MCF 10A (cell line): ENCODE measurements at regions not wholly inside any gene's neighbourhood (a gene's known extent, or its start where the extent isn't known, plus 50 kb on each side); places are given as distances from the start of the nearest gene placed in this dataset.

Source experiments
- BruUV-seq: library from RNA; stranded (reverse); fragments of 400-500 nt; replicated peaks from 2 replicates; lab custom pipeline; 2021; lab: Mats Ljungman, UMichigan
- CTCF ChIA-PET: fragments of 300-600 bp; sonication (Branson Sonifier 250); formaldehyde crosslinking; extraction: SDS; loops from one replicate; lab custom pipeline; 2021; ENCODE audit warnings: antibody characterized with exemption, inconsistent platforms; lab: Yijun Ruan, JAX
- POLR2A ChIA-PET: fragments of 300-600, 350-650 bp; sonication (Branson Sonifier 250); formaldehyde crosslinking; extraction: SDS; loops from one replicate; lab custom pipeline; 2020; ENCODE audit warnings: antibody characterized with exemption, inconsistent platforms; lab: Yijun Ruan, JAX
- DNase-seq: peaks from one replicate; pipeline ENCODE4 v3.0.0-alpha.2; 2018; ENCODE audit not compliant: unreplicated experiment
- H3K27ac Mint-ChIP-seq: one replicate; pipeline ENCODE4 v1.8.0; 2022; ENCODE audit warnings: mild to moderate bottlenecking, low read depth, mixed read lengths; ENCODE audit not compliant: unreplicated experiment
- H3K27me3 Mint-ChIP-seq: one replicate; pipeline ENCODE4 v1.8.0; 2022; ENCODE audit warnings: mixed read lengths; ENCODE audit not compliant: insufficient read depth, unreplicated experiment
- H3K36me3 Mint-ChIP-seq: one replicate; pipeline ENCODE4 v1.8.0; 2022; ENCODE audit warnings: mild to moderate bottlenecking, moderate library complexity, mixed read lengths; ENCODE audit not compliant: insufficient read depth, unreplicated experiment
- H3K4me1 Mint-ChIP-seq: one replicate; pipeline ENCODE4 v1.8.0; 2022; ENCODE audit warnings: mixed read lengths; ENCODE audit not compliant: insufficient read depth, unreplicated experiment
- H3K4me3 Mint-ChIP-seq: one replicate; pipeline ENCODE4 v1.8.0; 2022; ENCODE audit warnings: mild to moderate bottlenecking, moderate library complexity, mixed read lengths; ENCODE audit not compliant: unreplicated experiment
- H3K9me3 Mint-ChIP-seq: one replicate; pipeline ENCODE4 v1.8.0; 2022; ENCODE audit warnings: mixed read lengths; ENCODE audit not compliant: unreplicated experiment
- intact Hi-C: fragments of 100-400 bp; cut with micrococcal nuclease; formaldehyde crosslinking; loops from 2 replicates; pipeline ENCODE4 v1.14.1; 2022
- TF ChIP-seq, protein P1 (sequence below): fragments of 200-600 bp; IDR thresholded peaks from one replicate; pipeline ENCODE4 v1.8.0; 2022; ENCODE audit warnings: antibody characterized with exemption, mild to moderate bottlenecking; ENCODE audit not compliant: unreplicated experiment

- Mint-ChIP-seq H3K36me3 (no peaks in the 10 kb centered on the region), H3K4me3 (no peak overlapping the region), H3K27me3 (peaks cover 34% of the 10 kb centered on the region), H3K27ac (no peak overlapping the region), H3K4me1 (no peaks in the 10 kb centered on the region), H3K9me3 (no peaks in the 10 kb centered on the region)
- BruUV-seq, result no TSS peak
- no peak for DNase-seq
- CTCF ChIA-PET, result interaction anchor here (0.6 to 1.6 kb wide), 5 partner anchors 21 to 1136 kb away, joined by 3 to 5 read pairs (median 3); no protein-coding TSS in a partner anchor
- POLR2A ChIA-PET, result no interaction called here
- TF ChIP-seq, protein P1, sequence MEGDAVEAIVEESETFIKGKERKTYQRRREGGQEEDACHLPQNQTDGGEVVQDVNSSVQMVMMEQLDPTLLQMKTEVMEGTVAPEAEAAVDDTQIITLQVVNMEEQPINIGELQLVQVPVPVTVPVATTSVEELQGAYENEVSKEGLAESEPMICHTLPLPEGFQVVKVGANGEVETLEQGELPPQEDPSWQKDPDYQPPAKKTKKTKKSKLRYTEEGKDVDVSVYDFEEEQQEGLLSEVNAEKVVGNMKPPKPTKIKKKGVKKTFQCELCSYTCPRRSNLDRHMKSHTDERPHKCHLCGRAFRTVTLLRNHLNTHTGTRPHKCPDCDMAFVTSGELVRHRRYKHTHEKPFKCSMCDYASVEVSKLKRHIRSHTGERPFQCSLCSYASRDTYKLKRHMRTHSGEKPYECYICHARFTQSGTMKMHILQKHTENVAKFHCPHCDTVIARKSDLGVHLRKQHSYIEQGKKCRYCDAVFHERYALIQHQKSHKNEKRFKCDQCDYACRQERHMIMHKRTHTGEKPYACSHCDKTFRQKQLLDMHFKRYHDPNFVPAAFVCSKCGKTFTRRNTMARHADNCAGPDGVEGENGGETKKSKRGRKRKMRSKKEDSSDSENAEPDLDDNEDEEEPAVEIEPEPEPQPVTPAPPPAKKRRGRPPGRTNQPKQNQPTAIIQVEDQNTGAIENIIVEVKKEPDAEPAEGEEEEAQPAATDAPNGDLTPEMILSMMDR, result no peak
- intact Hi-C loops, result no loop called here
Measured at GRCh38 chr16:86319585-86320236, 190.6 kb upstream of the FOXF1 start.

DNA sequence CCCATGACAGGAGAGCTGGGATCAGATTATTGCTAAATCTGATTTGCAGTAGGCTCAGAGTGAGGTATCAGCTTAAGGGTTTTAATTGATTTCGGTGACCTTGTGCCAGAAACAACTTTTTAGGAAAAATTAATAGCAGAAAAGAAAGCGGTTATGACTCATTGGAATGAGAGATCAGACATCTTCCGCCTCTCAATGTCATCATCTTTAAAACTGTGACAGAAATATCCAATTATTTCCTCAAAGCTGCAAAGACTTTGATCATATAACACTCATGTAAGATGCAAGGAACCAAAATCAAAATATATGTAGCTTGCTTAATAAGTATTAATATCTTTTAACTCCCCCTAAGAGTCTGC, 190.1 kb upstream of the FOXF1 start:
- H3K4me3 Mint-ChIP-seq, result no peak overlapping the region
- CTCF ChIA-PET, result interaction anchor here (0.6 to 1.6 kb wide), 3 partner anchors 20 to 198 kb away, joined by 3 to 5 read pairs (median 3); no protein-coding TSS in a partner anchor
- TF ChIP-seq, protein P1, result no peak
- intact Hi-C loops, result no loop called here
- no peak overlapping the region for H3K27ac Mint-ChIP-seq
- no peak for DNase-seq
- BruUV-seq, result no TSS peak
- no peaks in the 10 kb centered on the region for H3K36me3 Mint-ChIP-seq
- H3K4me1 Mint-ChIP-seq, result no peaks in the 10 kb centered on the region
- POLR2A ChIA-PET, result no interaction called here
- peaks cover 34% of the 10 kb centered on the region for H3K27me3 Mint-ChIP-seq
- H3K9me3 Mint-ChIP-seq, result no peaks in the 10 kb centered on the region

DNA sequence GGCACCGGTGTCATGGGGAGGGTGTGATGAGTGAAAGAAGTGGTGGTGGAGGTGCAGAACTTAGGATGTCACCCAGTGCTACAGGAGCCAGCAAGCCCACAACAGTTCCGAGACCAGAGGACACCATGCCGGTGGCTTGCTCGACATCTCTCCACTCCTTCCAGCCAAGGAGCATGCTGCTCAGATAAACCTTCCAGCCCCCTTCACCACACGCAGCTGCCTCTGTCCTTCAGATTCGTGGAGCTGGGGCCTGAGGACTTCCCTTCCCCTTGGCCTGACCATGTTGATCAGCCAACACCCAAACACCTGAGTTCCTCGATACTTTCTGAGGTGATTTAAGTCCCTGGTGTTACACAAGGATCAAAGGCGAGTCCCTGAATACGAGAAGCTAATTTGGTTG, 188.8 kb upstream of the FOXF1 start:
- ChIA-PET POLR2A (no interaction called here), CTCF (no interaction called here)
- H3K27me3 Mint-ChIP-seq, result peaks cover 45% of the 10 kb centered on the region
- peaks cover 5% of the 10 kb centered on the region for H3K36me3 Mint-ChIP-seq
- no TSS peak for BruUV-seq
- no peak overlapping the region for H3K27ac Mint-ChIP-seq
- no peaks in the 10 kb centered on the region for H3K9me3 Mint-ChIP-seq
- no peak for DNase-seq
- TF ChIP-seq, protein P1, result no peak
- H3K4me3 Mint-ChIP-seq, result no peak overlapping the region
- H3K4me1 Mint-ChIP-seq, result no peaks in the 10 kb centered on the region
- intact Hi-C loops, result no loop called here

DNA sequence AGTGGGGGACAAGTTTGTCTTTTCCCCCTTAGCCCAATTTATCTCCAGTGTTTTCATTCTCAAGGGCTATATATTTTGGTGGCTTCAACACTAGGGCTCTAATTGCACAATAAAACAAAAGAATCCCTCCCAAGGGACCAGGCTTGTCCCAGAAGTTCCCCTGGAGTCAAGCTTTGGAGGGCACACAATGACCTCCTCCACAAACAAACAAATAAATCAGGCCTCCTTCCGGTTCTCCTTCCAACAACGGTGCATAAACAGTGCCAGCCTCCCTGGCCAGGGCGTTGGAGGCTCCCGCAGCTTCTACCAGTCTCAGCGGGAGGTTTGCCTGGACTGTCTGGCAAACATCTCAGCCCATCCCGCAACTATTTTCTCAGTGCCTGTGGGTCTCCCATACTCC, 188.0 kb upstream of the FOXF1 start:
- no peak overlapping the region for H3K27ac Mint-ChIP-seq
- no peaks in the 10 kb centered on the region for H3K9me3 Mint-ChIP-seq
- DNase-seq, result no peak
- H3K36me3 Mint-ChIP-seq, result peaks cover 5% of the 10 kb centered on the region
- POLR2A ChIA-PET, result interaction anchor here (0.7 kb wide), 2 partner anchors 31 to 54 kb away, joined by 3 to 4 read pairs; no protein-coding TSS in a partner anchor
- H3K4me1 Mint-ChIP-seq, result no peaks in the 10 kb centered on the region
- intact Hi-C loops, result no loop called here
- BruUV-seq, result no TSS peak
- no peak overlapping the region for H3K4me3 Mint-ChIP-seq
- TF ChIP-seq, protein P1, result no peak
- CTCF ChIA-PET, result no interaction called here
- H3K27me3 Mint-ChIP-seq, result peaks cover 49% of the 10 kb centered on the region
